Panc1 (cell line): ENCODE measurements at regions not wholly inside any gene's neighbourhood (a gene's known extent, or its start where the extent isn't known, plus 50 kb on each side); places are given as distances from the start of the nearest gene placed in this dataset.

Source experiments
- POLR2AphosphoS5 ChIP-seq: IDR thresholded peaks from 2 replicates; pipeline ENCODE4 v1.6.1; 2012; ENCODE audit warnings: mild to moderate bottlenecking, low read depth, low read length, moderate library complexity
- TCF7L2 ChIP-seq: IDR thresholded peaks from 2 replicates; pipeline ENCODE4 v1.6.1; 2011; ENCODE audit warnings: mild to moderate bottlenecking, low read depth, low read length, inconsistent platforms
- TF ChIP-seq, protein P1 (sequence below), 2 experiments: IDR thresholded peaks; 2 replicates each; pipeline ENCODE4 v1.6.1; 2011 to 2012; ENCODE audit warnings: low read depth in 2 of 2, control low read depth in 1 of 2, low read length in 1 of 2, mild to moderate bottlenecking in 1 of 2, moderate library complexity in 1 of 2; ENCODE audit not compliant: insufficient read depth in 1 of 2
- TF ChIP-seq, protein P2 (sequence below): fragments of 450-650 bp; IDR thresholded peaks from 2 replicates; pipeline ENCODE4 v1.5.1; 2017; ENCODE audit warnings: mild to moderate bottlenecking

GRCh38 chr6:40669343-40669742 is 82.2 kb upstream of the LRFN2 start:
- TF ChIP-seq, protein P1, sequence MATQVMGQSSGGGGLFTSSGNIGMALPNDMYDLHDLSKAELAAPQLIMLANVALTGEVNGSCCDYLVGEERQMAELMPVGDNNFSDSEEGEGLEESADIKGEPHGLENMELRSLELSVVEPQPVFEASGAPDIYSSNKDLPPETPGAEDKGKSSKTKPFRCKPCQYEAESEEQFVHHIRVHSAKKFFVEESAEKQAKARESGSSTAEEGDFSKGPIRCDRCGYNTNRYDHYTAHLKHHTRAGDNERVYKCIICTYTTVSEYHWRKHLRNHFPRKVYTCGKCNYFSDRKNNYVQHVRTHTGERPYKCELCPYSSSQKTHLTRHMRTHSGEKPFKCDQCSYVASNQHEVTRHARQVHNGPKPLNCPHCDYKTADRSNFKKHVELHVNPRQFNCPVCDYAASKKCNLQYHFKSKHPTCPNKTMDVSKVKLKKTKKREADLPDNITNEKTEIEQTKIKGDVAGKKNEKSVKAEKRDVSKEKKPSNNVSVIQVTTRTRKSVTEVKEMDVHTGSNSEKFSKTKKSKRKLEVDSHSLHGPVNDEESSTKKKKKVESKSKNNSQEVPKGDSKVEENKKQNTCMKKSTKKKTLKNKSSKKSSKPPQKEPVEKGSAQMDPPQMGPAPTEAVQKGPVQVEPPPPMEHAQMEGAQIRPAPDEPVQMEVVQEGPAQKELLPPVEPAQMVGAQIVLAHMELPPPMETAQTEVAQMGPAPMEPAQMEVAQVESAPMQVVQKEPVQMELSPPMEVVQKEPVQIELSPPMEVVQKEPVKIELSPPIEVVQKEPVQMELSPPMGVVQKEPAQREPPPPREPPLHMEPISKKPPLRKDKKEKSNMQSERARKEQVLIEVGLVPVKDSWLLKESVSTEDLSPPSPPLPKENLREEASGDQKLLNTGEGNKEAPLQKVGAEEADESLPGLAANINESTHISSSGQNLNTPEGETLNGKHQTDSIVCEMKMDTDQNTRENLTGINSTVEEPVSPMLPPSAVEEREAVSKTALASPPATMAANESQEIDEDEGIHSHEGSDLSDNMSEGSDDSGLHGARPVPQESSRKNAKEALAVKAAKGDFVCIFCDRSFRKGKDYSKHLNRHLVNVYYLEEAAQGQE (IDR thresholded peaks at IDR 0.05; ENCODE audit: insufficient read depth in 1 of 2, low read depth in 2 of 2, low read length in 1 of 2) = no peak
- TF ChIP-seq, protein P2, sequence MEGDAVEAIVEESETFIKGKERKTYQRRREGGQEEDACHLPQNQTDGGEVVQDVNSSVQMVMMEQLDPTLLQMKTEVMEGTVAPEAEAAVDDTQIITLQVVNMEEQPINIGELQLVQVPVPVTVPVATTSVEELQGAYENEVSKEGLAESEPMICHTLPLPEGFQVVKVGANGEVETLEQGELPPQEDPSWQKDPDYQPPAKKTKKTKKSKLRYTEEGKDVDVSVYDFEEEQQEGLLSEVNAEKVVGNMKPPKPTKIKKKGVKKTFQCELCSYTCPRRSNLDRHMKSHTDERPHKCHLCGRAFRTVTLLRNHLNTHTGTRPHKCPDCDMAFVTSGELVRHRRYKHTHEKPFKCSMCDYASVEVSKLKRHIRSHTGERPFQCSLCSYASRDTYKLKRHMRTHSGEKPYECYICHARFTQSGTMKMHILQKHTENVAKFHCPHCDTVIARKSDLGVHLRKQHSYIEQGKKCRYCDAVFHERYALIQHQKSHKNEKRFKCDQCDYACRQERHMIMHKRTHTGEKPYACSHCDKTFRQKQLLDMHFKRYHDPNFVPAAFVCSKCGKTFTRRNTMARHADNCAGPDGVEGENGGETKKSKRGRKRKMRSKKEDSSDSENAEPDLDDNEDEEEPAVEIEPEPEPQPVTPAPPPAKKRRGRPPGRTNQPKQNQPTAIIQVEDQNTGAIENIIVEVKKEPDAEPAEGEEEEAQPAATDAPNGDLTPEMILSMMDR = no peak
- TF ChIP-seq POLR2AphosphoS5 (no peak), TCF7L2 (no peak)
